NCI-H510A treated with DMSO at 0.1 percent for 48 hours (cell line): ENCODE measurements at regions not wholly inside any gene's neighbourhood (a gene's known extent, or its start where the extent isn't known, plus 50 kb on each side); places are given as distances from the start of the nearest gene placed in this dataset.
"Not testable (repeated sequence)": the region's sequence is repeated elsewhere in the genome, so short reads cannot be mapped to it uniquely, and the experiment has no call there.

ENCODE experiments used
- DNase-seq: peaks from one replicate; lab custom pipeline; 2025; lab: John Stamatoyannopoulos, UW

- no peak for DNase-seq
Measured at GRCh38 chr3:71994906-71995305, 210.0 kb upstream of the PROK2 start.

DNA sequence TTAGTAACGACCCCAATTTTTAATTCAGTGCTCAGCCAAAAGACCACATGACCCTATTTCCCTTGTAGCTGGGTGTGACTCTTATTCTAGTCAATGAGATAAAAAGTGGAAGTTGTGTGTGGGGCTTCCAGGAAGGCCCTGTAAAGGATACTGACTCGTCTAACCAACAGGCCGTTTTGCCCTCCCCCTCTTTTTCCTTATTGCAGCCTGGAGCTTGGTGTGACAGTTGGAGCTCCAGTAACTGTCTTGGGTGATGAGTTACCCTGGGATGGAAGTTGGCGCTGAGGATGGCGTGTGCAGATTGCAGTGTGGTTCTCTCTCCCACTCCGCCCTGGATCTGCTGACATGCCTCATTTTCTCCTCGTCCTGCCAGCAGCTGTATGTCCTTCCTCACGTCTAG lies 209.3 kb upstream of the PROK2 start:
- no peak for DNase-seq

- DNase-seq, result no peak
Measured at GRCh38 chr3:71991681-71992080, 206.7 kb upstream of the PROK2 start.

DNA sequence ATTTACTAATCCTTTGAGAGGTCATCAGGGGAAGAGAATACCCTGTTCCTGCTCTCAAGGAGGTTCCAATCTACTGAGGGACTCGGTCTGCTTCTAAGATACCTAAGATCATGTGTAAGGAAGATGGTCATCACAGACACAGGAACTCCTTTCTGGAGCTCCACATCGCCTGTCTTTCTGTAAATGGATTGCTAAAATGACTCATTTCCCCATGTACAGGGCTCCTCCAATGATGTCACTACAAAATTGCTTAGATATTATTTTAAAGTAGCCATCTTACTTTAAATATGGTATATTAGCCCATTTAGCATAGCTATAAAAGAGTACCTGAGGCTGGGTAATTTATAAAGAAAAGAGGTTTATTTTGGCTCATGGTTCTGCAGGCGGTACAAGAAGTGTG lies 206.1 kb upstream of the PROK2 start:
- no peak for DNase-seq

GRCh38 chr3:71990545-71990944 lies 205.6 kb upstream of the PROK2 start:
- no peak for DNase-seq

- DNase-seq, result no peak
Measured at GRCh38 chr3:71989165-71989564, 204.2 kb upstream of the PROK2 start.

- no peak for DNase-seq
Measured at GRCh38 chr3:71987828-71988227, 202.9 kb upstream of the PROK2 start.

DNA sequence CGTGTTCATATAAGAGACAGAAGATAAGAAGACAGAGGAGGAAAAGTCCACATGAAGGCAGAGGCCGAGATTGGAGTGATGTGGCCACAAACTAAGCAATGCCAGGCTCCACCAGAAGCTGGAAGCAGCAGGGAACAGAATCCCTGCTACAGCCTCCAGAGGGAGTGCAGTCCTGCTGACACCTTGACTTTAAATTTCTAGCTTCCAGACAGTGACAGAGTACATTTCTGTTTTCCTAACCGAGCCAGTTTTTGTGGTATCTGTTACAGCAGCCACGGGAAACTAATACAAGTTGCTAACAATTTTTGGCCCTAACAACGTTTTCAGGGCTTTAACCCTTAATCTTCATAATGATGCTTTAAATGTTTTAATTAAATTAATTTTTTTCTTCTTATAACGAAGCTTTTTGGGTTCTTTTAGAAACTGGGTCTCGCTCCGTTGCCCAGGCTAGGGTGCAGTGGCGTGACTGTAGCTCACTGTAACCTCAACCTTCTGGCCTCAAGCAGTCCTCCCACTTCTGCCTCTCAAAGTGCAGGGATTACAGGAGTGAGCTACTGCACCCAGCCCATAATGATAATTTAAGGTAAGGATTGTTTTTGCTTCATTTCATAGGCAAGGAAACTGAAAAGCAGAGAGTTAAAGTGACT lies 202.3 kb upstream of the PROK2 start:
- DNase-seq, result no peak

GRCh38 chr3:71986606-71987005 lies 201.7 kb upstream of the PROK2 start:
- DNase-seq, result no peak

GRCh38 chr3:71984843-71985613 lies 200.1 kb upstream of the PROK2 start:
- no peak for DNase-seq

GRCh38 chr3:71983694-71984093 lies 198.7 kb upstream of the PROK2 start:
- no peak for DNase-seq

DNA sequence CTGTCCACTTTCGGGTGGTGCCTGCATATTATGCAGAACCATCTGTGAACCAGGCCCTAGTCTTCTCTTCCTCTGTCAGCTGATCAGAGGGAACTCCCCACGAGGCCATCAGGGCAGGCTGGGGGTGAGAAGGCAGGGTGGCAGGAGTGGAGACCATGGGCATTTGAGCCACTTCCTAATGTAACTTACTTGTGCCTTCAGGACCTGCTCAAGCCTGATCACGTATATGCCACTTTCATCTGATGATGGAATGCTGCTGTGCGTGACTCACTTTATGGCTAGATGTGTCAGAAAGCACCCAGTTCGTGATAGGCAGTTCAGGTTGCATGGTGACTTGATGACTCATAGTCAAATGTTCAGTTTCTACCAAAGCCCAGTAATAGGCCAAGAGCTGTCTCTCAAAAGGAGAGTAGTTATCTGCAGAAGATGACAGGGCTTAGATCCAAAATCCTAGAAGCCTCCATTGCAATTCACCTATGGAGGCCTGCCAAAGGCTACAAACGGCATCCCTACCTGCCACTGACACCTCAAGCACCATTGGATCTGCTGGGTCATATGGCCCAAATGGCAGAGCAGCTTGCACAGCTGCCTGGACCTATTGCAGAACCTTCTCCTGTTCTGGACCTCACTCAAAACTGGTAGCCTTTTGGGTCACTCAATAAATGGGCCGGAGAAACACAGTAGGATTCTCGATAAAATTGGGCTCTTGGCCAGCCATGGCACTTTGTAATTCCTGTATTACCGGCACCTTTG lies 197.7 kb upstream of the PROK2 start:
- DNase-seq, result not testable (repeated sequence)

GRCh38 chr3:71979175-71979574 lies 194.2 kb upstream of the PROK2 start:
- no peak for DNase-seq

DNA sequence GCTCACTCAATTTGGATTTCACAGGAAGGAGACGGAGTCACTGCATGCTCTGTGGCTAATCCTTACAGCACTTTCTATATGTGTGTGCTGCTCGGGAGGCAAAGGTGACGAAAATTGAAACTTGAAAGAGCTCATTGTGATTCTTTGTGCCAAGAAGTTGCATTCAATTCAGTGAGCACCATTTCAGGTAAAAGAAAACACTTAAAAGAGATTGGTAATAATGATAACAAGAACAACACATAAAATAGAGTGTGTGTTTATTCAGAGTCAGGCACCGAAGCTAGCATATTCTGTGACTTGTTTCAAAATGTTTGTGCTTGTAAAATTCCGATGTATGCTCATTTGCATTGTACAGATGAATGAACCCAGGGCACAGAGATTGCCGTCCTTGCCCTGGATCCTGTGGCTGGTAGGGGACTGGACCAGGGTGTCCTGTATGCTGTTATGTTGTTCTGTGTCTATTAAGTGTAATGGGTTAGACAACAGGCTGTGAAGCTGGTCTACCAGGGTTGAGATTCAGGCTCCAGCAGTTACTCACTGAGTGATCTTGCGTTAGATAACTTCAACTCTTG lies 193.3 kb upstream of the PROK2 start:
- no peak for DNase-seq

GRCh38 chr3:71977525-71977924 lies 192.6 kb upstream of the PROK2 start:
- no peak for DNase-seq

DNA sequence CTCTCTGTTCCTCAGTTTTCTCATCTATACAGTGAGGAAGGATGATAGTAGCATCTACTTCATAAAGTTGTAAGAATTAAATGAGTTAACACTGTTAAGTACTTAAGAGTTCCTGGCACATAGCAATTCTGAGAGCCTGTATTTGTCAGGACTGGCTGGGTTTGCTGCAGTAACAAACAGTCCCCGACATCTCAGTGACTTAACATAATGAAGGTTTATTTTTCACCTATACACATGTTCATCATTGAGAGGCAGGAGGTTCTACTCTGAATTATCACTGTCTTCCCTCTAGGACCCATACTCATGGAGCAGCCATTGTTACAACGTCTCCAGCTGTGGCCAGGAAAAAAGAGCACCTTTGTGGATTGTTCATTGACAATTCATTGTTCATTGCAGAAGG lies 190.6 kb upstream of the PROK2 start:
- no peak for DNase-seq

DNA sequence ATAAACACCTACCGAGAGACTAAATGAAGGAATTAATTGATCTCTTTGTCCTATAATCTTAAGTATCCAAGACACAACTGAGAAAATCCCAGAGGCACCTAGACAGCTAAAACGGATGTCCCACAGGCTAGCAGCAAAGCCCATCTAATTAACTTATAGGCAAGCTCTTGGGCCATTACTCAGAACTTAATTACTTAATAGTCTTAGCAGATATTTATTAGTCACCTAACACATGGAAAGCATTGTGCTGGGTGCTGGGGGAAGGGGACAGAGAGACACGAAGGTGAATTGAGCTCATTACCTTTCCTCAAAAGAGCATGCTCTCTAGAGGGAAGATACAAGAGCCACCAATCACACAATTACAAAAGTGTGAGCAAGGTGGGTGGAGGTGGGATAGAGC lies 189.8 kb upstream of the PROK2 start:
- no peak for DNase-seq

- DNase-seq, result peak; percentile 65
Measured at GRCh38 chr3:71973274-71974030, 188.5 kb upstream of the PROK2 start.

DNA sequence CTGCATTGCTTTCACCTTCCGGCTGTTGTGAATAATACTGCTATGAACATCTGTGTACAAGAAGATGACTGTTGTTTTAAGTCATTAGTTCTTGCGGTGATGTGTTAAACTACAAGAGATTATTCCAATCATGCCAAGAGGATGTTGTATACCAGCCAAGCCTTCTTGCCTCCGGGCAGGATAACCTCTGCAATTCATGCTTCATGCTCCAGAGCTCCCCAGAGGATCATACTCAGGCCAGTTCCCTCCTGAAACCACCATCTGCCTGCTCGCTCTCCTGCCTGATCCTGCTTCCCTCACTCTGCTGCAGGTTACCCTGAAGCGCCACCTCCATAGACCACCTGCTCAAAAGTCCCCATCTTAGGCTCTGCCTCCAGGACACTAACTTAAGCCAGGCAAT lies 187.1 kb upstream of the PROK2 start:
- no peak for DNase-seq

GRCh38 chr3:71968544-71968943 lies 183.6 kb upstream of the PROK2 start:
- DNase-seq, result no peak

DNA sequence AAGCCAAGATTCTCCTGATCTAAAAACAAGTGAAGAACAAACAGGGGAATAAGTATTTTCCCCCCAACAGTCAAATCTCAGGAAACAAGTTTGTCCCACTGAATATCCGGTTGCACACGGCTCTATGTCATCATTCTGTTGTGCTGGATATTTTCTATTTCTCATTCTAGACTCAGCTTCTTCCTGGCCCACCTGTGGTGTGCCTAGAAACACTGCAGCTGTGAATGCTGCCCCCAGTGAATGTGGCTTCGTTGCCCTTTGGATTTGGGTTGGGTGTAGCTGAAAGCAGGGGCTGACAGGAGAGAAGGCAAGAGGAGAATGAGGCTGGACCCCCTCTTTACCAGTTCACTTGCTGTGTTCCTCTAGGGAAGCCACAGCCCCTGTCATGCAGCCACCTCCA lies 181.2 kb upstream of the PROK2 start:
- no peak for DNase-seq

DNA sequence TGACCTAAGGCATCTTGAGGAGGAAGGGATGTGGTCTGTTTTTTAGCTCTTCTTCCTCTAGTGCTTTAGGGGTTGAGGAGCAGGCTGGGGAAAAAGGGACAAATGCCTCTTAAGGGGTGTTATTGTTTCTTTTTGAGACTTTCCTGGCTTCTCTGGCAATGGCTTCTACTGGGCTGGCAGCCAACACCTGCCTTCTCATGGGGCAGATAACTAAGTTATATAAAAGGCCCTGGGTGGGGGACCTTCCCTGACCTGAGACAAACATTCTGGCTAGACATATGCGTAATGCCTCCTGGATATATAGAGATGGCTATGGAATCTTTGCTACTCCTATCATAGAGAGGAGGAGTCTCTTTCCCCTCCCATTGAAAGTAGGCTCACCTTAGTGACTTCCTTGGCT lies 179.2 kb upstream of the PROK2 start:
- DNase-seq, result no peak
